PC-9 (cell line): ENCODE measurements at regions not wholly inside any gene's neighbourhood (a gene's known extent, or its start where the extent isn't known, plus 50 kb on each side); places are given as distances from the start of the nearest gene placed in this dataset.

Source experiments
- CTCF ChIP-seq: fragments of 200-600 bp; sonication (generic); conservative IDR thresholded peaks from 2 replicates; pipeline ENCODE4 v1.6.1; 2017; ENCODE audit warnings: mixed run types, antibody characterized with exemption, mild to moderate bottlenecking, moderate library complexity
- EZH2 ChIP-seq: fragments of 200-600 bp; sonication (generic); IDR thresholded peaks from 2 replicates; pipeline ENCODE4 v1.8.0; 2017; ENCODE audit warnings: antibody characterized with exemption, low read depth

GRCh38 chr9:12930906-12931305 lies 156.1 kb downstream of the LURAP1L start:
- TF ChIP-seq CTCF (no peak), EZH2 (no peak)
